22Rv1 (cell line): ENCODE measurements at regions not wholly inside any gene's neighbourhood (a gene's known extent, or its start where the extent isn't known, plus 50 kb on each side); places are given as distances from the start of the nearest gene placed in this dataset.
"Not testable (repeated sequence)": the region's sequence is repeated elsewhere in the genome, so short reads cannot be mapped to it uniquely, and the experiment has no call there.

Experiments
- CTCF ChIP-seq: fragments of 450-650 bp; IDR thresholded peaks from 2 replicates; pipeline ENCODE4 v1.5.1; 2017; ENCODE audit warnings: mild to moderate bottlenecking
- ZFX ChIP-seq: fragments of 450-650 bp; IDR thresholded peaks from 2 replicates; pipeline ENCODE4 v1.6.1; 2017; ENCODE audit warnings: antibody characterized with exemption, borderline replicate concordance

GRCh38 chr9:110032532-110032931 is 175.4 kb downstream of the C9orf152 start:
- not testable (repeated sequence) for TF ChIP-seq CTCF, ZFX
